Thyroid gland (tissue), 4 donors: ENCODE measurements at regions not wholly inside any gene's neighbourhood (a gene's known extent, or its start where the extent isn't known, plus 50 kb on each side); places are given as distances from the start of the nearest gene placed in this dataset.

ENCODE experiments used
- DNase-seq, 2 donors: peaks; one replicate each; pipeline ENCODE4 v3.0.0-alpha.2; 2019
- H3K27ac ChIP-seq, 3 donors: fragments of 200-600 bp; sonication (generic); 1 replicate in 2 of 3; 2 replicates in 1 of 3; pipeline ENCODE4 v1.5.1; 2016 to 2019; ENCODE audit warnings: mild to moderate bottlenecking in 1 of 3, moderate library complexity in 1 of 3
- H3K27me3 ChIP-seq: fragments of 200-600 bp; sonication (generic); one replicate; pipeline ENCODE4 v1.5.1; 2019
- H3K36me3 ChIP-seq, 2 donors: fragments of 200-600 bp; sonication (generic); one replicate each; pipeline ENCODE4 v1.5.1; 2016 to 2019
- H3K4me1 ChIP-seq, 2 donors: fragments of 200-600 bp; sonication (generic); one replicate each; pipeline ENCODE4 v1.5.1; 2017 to 2019
- H3K4me3 ChIP-seq, 3 donors: fragments of 200-600 bp; sonication (generic); replicated peaks in 1 of 3; 1 replicate in 2 of 3; 2 replicates in 1 of 3; pipeline ENCODE4 v1.5.1; 2016; ENCODE audit warnings: mild to moderate bottlenecking in 1 of 3
- H3K9me3 ChIP-seq: fragments of 200-600 bp; sonication (generic); one replicate; pipeline ENCODE4 v1.5.1; 2017
- CTCF ChIP-seq, 6 experiments: fragments of 200-600 bp in 3 of 6; fragments of 450-650 bp in 3 of 6; sonication (generic) in 3 of 6; IDR thresholded peaks; one replicate each; pipeline ENCODE4 v1.5.1; 2016 to 2019; ENCODE audit warnings: antibody characterized with exemption in 6 of 6, mild to moderate bottlenecking in 2 of 6, inconsistent platforms in 1 of 6, moderate library complexity in 1 of 6
- POLR2A ChIP-seq, 2 donors: fragments of 450-650 bp; IDR thresholded peaks; one replicate each; pipeline ENCODE4 v1.6.1; 2017; ENCODE audit warnings: antibody characterized with exemption in 2 of 2, mild to moderate bottlenecking in 2 of 2, moderate library complexity in 1 of 2
- WGBS, 2 donors: methylation state at CpG; one replicate each; pipeline ENCODE4 v1.1.5; 2017; 5-methylcytosine and 5-hydroxymethylcytosine counted together
- intact Hi-C: fragments of 100-400 bp; cut with DNase I; formaldehyde crosslinking; loops from one replicate; pipeline ENCODE4 v1.15.1; 2023

- TF ChIP-seq CTCF (IDR thresholded peaks at IDR 0.05) (no peak), POLR2A (IDR thresholded peaks at IDR 0.05) (no peak)
- no peak for DNase-seq
Measured at GRCh38 chr13:40486518-40487163, 179.8 kb downstream of the FOXO1 start.

GRCh38 chr13:40488869-40489391 lies 177.5 kb downstream of the FOXO1 start:
- intact Hi-C loops, result no loop called here

More at GRCh38 chr13:40486518-40487163, 179.8 kb downstream of the FOXO1 start:
- Histone ChIP-seq H3K27ac (no peak overlapping the region), H3K4me1 (peaks cover 20 to 34% of the 10 kb centered on the region in 2 donors), H3K4me3 (no peak overlapping the region), H3K27me3 (no peaks in the 10 kb centered on the region), H3K36me3 (no peaks in the 10 kb centered on the region), H3K9me3 (no peaks in the 10 kb centered on the region)
- 71 to 72% methylated on average over 7 to 12 of the region's 12 CpGs for WGBS, 2 donors
- intact Hi-C loops, result no loop called here

GRCh38 chr13:40490086-40490758 lies 176.2 kb downstream of the FOXO1 start:
- no peaks in the 10 kb centered on the region for H3K36me3 ChIP-seq
- DNase-seq, result peak; percentile 47 to 50
- intact Hi-C loops, result no loop called here
- H3K4me1 ChIP-seq, result peaks cover 3 to 12% of the 10 kb centered on the region in 2 donors
- WGBS, 2 donors, result 75 to 77% methylated on average over 7 of the region's 7 CpGs
- TF ChIP-seq CTCF (IDR thresholded peaks at IDR 0.05) (no peak), POLR2A (IDR thresholded peaks at IDR 0.05) (no peak)
- no peaks in the 10 kb centered on the region for H3K9me3 ChIP-seq
- H3K4me3 ChIP-seq, result no peak overlapping the region
- H3K27ac ChIP-seq, result no peak overlapping the region
- no peaks in the 10 kb centered on the region for H3K27me3 ChIP-seq

More at GRCh38 chr13:40488869-40489391, 177.5 kb downstream of the FOXO1 start:
- Histone ChIP-seq H3K27ac (no peak overlapping the region), H3K36me3 (no peaks in the 10 kb centered on the region), H3K4me1 (peaks cover 3 to 21% of the 10 kb centered on the region in 2 donors), H3K9me3 (no peaks in the 10 kb centered on the region), H3K27me3 (no peaks in the 10 kb centered on the region), H3K4me3 (no peak overlapping the region)
- WGBS, 2 donors, result 94 to 95% methylated on average over 20 to 21 of the region's 21 CpGs
- DNase-seq, result no peak
- no peak for TF ChIP-seq CTCF (IDR thresholded peaks at IDR 0.05)
- TF ChIP-seq POLR2A (IDR thresholded peaks at IDR 0.05), result no peak

GRCh38 chr13:40492511-40492910 lies 173.9 kb downstream of the FOXO1 start:
- Histone ChIP-seq H3K27ac (no peak overlapping the region), H3K27me3 (no peaks in the 10 kb centered on the region), H3K4me3 (no peak overlapping the region), H3K36me3 (no peaks in the 10 kb centered on the region), H3K4me1 (peaks cover 3% of the 10 kb centered on the region in 2 donors), H3K9me3 (no peaks in the 10 kb centered on the region)
- WGBS, 2 donors, result 87 to 97% methylated on average over 6 to 7 of the region's 9 CpGs
- no peak for DNase-seq
- intact Hi-C loops, result no loop called here
- TF ChIP-seq POLR2A (IDR thresholded peaks at IDR 0.05) (no peak), CTCF (IDR thresholded peaks at IDR 0.05) (no peak)

- peaks cover 3% of the 10 kb centered on the region in 2 donors for H3K4me1 ChIP-seq
- DNase-seq, result no peak
- no peaks in the 10 kb centered on the region for H3K9me3 ChIP-seq
- H3K27me3 ChIP-seq, result no peaks in the 10 kb centered on the region
- H3K27ac ChIP-seq, result no peak overlapping the region
- intact Hi-C loops, result no loop called here
- no peaks in the 10 kb centered on the region for H3K36me3 ChIP-seq
- TF ChIP-seq POLR2A (IDR thresholded peaks at IDR 0.05), result no peak
- TF ChIP-seq CTCF (IDR thresholded peaks at IDR 0.05), result no peak
- no peak overlapping the region for H3K4me3 ChIP-seq
- WGBS, 2 donors, result 38 to 44% methylated on average over 2 of the region's 2 CpGs
Measured at GRCh38 chr13:40494513-40494912, 171.9 kb downstream of the FOXO1 start.
